ENCODE measurements at regions not wholly inside any gene's neighbourhood (a gene's known extent, or its start where the extent isn't known, plus 50 kb on each side); places are given as distances from the start of the nearest gene placed in this dataset.

GRCh38 chr14:53333809-53334208, 180.7 kb upstream of the DDHD1 start:
- Histone ChIP-seq H3K27me3 (ENCODE audit: control insufficient read depth, insufficient read depth, low read length, poor library complexity, severe bottlenecking) (no peaks in the 10 kb centered on the region), H3K4me1 (ENCODE audit: control insufficient read depth, insufficient read depth, low read length) (peaks cover 3% of the 10 kb centered on the region), H3K9me3 (ENCODE audit: control insufficient read depth, low read length) (peaks cover 4% of the 10 kb centered on the region), H3K36me3 (ENCODE audit: control insufficient read depth, insufficient read depth, low read length) (no peaks in the 10 kb centered on the region), H3K27ac (ENCODE audit: low read depth, low read length) (no peak overlapping the region), H3K9ac (ENCODE audit: extremely low read depth, low read length, poor library complexity, severe bottlenecking) (no peak overlapping the region), H3K4me3 (ENCODE audit: low read length) (no peak overlapping the region)
- Mint-ChIP-seq H3K27me3 (ENCODE audit: insufficient read depth) (no peaks in the 10 kb centered on the region), H3K36me3 (ENCODE audit: low read depth) (no peaks in the 10 kb centered on the region), H3K4me3 (no peak overlapping the region), H3K4me1 (peaks cover 11% of the 10 kb centered on the region), H3K27ac (no peak overlapping the region), H3K9me3 (peaks cover 5% of the 10 kb centered on the region)
- WGBS, 2 experiments (ENCODE audit: insufficient coverage in 1 of 2, insufficient read length in 1 of 2) = 58 to 91% methylated on average over 2 of the region's 2 CpGs
- TF ChIP-seq CTCF (conservative IDR thresholded peaks at IDR 0.05) = no peak
- DNase-seq = no peak

DNA sequence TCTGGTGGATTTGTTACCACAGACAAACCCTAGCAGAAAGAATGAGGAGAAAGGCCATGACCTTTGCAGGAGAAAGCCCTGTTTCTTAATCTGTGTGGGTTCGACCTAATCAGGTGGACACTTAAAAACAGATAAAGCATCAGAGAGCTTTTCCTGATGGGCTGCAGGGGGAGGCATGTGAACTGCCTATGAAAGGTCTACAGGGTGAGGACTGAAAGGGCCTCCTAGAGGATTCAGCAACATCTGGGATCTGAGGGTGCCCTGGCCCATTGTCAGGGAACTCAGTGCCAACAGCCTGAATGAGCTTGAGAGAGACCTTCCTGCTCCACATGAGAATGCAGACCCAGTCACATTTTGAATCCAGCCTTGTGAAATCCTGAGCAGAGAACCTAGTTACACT, 178.8 kb upstream of the DDHD1 start:
- Mint-ChIP-seq H3K27me3 (ENCODE audit: insufficient read depth) (no peaks in the 10 kb centered on the region), H3K36me3 (ENCODE audit: low read depth) (no peaks in the 10 kb centered on the region), H3K9me3 (peaks cover 5% of the 10 kb centered on the region), H3K4me3 (no peak overlapping the region), H3K27ac (no peak overlapping the region), H3K4me1 (peaks cover 29% of the 10 kb centered on the region)
- peaks cover 11% of the 10 kb centered on the region for H3K4me1 ChIP-seq (ENCODE audit: control insufficient read depth, insufficient read depth, low read length)
- peak; percentile 46 for TF ChIP-seq CTCF (conservative IDR thresholded peaks at IDR 0.05)
- H3K36me3 ChIP-seq (ENCODE audit: control insufficient read depth, insufficient read depth, low read length) = no peaks in the 10 kb centered on the region
- H3K4me3 ChIP-seq (ENCODE audit: low read length) = no peak overlapping the region
- peaks cover 4% of the 10 kb centered on the region for H3K9me3 ChIP-seq (ENCODE audit: control insufficient read depth, low read length)
- WGBS, 2 experiments (ENCODE audit: insufficient coverage in 1 of 2, insufficient read length in 1 of 2) = 63 to 83% methylated on average over 1 of the region's 1 CpG
- no peak overlapping the region for H3K9ac ChIP-seq (ENCODE audit: extremely low read depth, low read length, poor library complexity, severe bottlenecking)
- H3K27me3 ChIP-seq (ENCODE audit: control insufficient read depth, insufficient read depth, low read length, poor library complexity, severe bottlenecking) = no peaks in the 10 kb centered on the region
- H3K27ac ChIP-seq (ENCODE audit: low read depth, low read length) = no peak overlapping the region
- DNase-seq = no peak

DNA sequence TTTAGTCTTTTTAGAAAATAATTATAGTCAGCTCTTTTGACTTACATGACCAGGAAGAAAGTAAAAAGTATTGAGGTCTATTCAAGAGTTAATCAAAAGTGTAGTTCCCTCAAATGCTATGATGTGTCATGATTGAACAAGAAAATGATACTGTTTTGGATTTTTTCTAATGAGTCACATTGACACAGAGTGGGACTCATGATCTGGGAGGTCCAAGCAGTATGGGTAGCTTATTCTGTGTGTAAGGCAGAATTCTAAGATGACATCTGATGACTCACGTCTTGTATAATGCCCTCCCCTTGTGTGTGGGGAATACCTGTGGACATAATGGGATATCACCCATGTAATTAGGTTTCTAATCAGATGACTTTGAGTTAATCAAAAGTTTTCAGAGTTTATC, 178.1 kb upstream of the DDHD1 start:
- H3K4me1 Mint-ChIP-seq = peaks cover 29% of the 10 kb centered on the region

More for the DNA sequence above, 178.1 kb upstream of the DDHD1 start:
- Histone ChIP-seq H3K9ac (ENCODE audit: extremely low read depth, low read length, poor library complexity, severe bottlenecking) (no peak overlapping the region), H3K36me3 (ENCODE audit: control insufficient read depth, insufficient read depth, low read length) (no peaks in the 10 kb centered on the region), H3K27ac (ENCODE audit: low read depth, low read length) (no peak overlapping the region), H3K4me1 (ENCODE audit: control insufficient read depth, insufficient read depth, low read length) (peaks cover 11% of the 10 kb centered on the region), H3K4me3 (ENCODE audit: low read length) (no peak overlapping the region), H3K9me3 (ENCODE audit: control insufficient read depth, low read length) (peaks cover 4% of the 10 kb centered on the region), H3K27me3 (ENCODE audit: control insufficient read depth, insufficient read depth, low read length, poor library complexity, severe bottlenecking) (no peaks in the 10 kb centered on the region)
- no peaks in the 10 kb centered on the region for H3K27me3 Mint-ChIP-seq (ENCODE audit: insufficient read depth)
- H3K36me3 Mint-ChIP-seq (ENCODE audit: low read depth) = no peaks in the 10 kb centered on the region
- H3K4me3 Mint-ChIP-seq = no peak overlapping the region
- H3K9me3 Mint-ChIP-seq = peaks cover 5% of the 10 kb centered on the region
- DNase-seq = no peak
- WGBS, 2 experiments (ENCODE audit: insufficient coverage in 1 of 2, insufficient read length in 1 of 2) = 92 to 100% methylated on average over 1 of the region's 1 CpG
- TF ChIP-seq CTCF (conservative IDR thresholded peaks at IDR 0.05) = no peak
- no peak overlapping the region for H3K27ac Mint-ChIP-seq
